NCI-H2227 treated with DMSO at 0.1 percent for 48 hours (cell line): ENCODE measurements at regions not wholly inside any gene's neighbourhood (a gene's known extent, or its start where the extent isn't known, plus 50 kb on each side); places are given as distances from the start of the nearest gene placed in this dataset.
A peak's percentile ranks its signal among the peaks of the same experiment; 100 is the strongest.
"Not testable (repeated sequence)": the region's sequence is repeated elsewhere in the genome, so short reads cannot be mapped to it uniquely, and the experiment has no call there.

Experiments
- DNase-seq: peaks from one replicate; lab custom pipeline; 2025; lab: John Stamatoyannopoulos, UW

DNA sequence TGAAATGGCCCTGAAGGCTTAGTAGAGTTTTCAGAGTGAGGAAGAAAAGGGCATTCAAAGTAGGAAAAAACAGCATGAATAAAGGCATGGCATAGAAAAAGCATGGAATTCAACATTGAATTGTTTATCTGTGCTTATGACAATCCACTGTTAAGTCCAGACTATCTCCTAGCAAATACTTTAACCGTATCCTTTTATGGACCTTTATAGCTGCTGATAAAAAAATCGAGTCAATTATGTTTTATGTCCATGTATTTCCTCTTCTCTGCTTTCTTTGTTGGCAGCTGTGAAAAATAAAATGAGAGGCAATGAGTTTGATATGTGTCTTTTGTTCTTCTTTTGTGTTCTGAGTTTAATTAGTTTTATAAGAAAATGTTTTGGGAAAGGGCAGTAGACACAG, 70.4 kb downstream of the TDRD15 start:
- DNase-seq, result no peak

DNA sequence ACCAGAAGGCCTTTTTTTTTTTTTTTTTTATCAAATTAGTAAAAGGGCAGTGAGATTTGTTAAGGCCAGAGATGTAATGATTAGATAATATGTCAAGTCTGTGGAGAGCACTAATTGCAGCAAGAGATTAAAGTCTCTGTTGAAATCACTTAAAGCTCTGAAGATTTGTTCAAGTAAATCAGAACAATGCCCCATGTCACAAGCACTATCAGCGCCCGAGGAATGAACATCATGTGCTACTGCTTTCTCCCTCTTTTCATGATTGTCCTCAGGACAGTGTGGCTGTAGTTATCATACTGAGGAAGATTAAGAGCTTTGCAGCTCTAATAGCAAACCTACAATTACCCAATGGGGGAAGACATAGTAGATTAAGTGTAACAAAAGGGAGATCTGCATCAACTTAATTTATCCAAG, 71.1 kb downstream of the TDRD15 start:
- no peak for DNase-seq

DNA sequence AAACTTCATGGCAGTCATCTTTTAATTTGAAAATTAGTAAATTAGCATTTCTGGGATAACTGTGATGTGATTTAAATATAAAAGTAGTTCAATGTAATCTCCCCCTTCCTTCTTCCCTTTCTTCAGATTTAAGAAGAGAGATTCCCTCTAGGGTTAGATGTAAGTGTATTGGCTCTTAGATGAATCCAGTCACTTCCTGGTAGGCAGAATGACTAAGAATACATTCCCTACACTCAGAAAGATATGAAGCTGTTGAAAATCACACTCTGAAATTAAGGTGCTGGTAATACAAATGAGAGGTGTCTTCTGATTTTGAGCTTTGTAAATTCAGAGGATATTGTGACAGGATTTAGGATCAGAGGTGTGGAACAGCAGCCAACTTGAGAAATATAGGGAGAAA, 71.6 kb downstream of the TDRD15 start:
- no peak for DNase-seq

DNA sequence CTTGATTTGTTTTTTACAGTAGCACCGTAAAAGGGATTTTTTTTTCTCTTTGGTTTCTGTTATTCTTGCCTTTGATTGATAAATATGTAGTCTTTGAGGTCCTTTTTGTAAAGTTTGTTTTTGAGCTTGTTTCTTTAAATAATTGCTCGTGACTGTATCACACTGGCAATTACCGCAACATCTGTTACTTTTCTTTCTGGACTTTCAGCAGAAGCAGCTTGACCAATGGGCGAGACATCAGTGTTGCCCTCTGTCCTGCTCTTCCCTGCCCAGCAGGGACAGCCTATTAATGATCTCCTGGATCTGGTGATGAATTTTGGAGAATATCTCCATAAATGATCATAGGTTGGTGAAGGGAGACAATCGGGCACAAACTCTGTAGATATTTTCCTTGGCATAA, 74.9 kb downstream of the TDRD15 start:
- no peak for DNase-seq

DNA sequence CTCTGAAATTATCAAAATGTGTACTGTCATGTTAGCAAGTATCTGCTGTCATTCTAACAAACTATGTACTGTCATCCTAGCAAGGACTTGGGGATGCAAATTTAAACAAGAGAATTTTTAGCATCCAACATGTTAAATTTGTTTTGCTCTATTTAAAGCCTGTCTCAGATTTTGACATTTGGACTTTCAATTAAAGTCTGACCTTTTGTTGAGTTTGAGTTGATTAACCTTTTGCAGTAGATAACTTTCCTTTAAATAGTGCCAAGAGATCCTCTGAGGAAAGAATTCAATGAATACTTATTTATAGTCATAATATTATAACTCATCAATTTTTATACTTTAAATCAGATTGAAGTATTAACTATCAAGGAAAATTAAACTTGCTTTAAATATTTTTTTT, 80.2 kb downstream of the TDRD15 start:
- no peak for DNase-seq

DNA sequence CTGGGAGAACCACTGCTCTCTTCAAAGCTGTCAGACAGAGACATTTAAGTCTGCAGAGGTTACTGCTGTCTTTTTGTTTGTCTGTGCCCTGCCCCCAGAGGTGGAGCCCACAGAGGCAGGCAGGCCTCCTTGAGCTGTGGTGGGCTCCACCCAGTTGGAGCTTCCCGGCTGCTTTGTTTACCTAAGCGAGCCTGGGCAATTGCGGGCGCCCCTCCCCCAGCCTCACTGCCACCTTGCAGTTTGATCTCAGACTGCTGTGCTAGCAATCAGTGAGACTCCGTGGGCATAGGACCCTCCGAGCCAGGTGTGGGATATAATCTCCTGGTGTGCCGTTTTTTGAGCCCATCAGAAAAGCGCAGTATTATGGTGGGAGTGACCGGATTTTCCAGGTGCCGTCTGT, 90.3 kb downstream of the TDRD15 start:
- DNase-seq, result not testable (repeated sequence)

DNA sequence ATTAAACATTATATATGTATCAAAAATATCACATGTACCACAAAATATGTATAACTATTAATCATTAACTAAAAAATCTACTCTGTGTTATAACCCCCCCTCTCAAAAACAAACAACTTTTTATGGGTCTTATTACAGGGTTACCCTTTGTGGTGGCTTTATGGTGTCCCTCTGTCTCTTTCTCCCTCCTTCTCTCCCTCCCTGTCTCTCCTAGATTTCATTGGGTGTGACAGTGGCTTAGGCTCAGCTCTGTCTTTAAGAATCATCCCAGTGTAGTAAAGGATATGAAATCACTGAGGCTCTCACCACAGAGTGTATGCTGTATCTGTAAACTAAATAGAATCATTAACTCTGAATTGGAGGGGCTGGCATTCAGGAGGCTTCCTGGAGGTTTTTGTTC, 93.7 kb downstream of the TDRD15 start:
- no peak for DNase-seq

DNA sequence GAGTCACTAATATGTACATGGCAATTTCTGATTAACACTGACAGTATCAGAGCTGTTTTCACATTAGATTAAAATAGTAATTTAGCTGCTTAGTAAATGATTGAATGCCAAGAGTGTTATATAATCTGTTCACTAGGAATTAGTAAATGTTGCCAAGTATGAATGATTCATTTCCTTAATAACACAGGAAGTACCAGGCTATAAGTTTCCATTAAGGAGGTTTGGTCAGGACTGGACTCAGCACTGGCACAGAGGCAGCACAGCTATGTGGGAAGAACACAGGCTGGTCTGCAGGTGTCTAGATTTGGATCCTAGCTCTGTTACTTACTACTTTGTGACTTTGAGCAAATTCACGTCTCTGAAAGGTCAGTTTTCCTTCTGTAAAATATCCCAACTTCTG, 97.2 kb downstream of the TDRD15 start:
- DNase-seq, result no peak

DNA sequence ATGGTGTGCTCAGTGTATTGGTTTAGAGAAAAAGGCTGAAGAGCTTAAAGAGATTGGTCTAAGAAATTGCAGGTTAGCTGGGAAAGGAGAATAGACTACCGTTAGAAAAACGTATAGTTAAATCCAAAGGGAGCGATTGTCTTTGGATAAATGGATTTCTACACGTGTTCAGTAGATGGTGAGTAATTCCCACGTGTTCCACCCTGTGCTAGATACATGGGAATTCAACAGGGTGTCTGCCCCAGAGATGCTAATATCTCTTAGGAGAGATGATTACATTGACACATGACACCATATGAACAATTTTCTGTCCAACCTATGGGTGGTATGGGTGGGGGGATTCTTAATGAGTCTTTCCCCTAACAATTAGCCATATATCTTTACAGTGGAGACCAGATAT, 99.8 kb downstream of the TDRD15 start:
- DNase-seq, result no peak

DNA sequence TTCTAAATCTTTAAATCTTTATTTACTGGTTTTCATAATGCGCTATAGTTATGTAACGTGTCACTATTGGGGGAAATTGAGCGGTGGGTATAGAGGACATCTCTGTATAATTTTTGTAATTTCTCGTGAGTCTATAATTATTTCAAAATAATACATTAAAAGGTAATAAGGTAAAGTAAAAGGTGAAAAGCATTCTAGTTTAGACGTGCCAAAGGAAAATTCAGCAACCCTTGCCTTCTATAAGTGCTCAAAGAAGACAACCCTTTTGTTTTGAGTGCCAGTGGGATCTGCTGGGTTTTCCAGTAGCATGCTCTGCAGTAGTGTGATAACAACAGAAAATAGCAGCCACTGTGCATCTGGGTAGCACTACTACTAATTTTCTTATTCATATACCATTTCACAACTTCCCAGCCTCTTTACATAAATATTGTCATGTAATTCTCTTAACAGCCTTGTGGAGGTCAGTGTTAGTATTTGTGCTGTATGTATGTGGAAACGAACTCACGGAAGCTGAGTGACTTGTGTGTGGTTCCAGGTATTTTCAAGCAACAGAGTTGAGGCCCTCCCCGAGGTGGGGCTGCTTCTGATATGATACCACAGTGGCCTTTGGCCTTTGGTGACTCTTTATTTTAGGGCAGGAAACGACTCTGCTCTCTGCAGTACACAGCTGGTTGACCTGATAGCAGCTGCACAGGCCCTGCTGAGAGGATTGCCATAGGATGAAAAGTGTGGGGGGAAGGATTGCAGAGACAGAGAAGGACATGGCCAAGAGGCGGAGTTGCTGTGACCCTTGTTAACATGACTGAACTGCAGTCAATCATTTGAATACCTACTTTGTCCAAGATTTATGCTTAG, 104.5 kb downstream of the TDRD15 start:
- no peak for DNase-seq

DNA sequence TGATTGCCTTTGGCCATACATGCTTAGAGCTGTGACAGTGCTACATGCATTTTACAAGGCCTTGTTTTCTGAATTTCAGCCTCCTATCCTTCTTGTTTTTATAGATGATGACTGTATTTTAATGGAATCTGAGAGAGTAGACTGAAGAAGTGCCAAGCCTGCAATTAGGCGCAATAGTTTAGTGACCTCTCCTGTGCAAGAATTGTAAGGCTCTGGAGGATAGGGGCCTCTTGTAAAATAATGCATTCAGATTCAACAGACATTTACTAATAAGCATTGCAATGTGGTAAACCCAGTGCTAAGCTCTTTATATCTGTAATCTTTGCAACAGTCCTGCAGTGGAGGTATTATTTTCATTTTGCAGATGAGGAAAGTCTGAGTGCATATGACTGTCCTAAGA, 105.5 kb downstream of the TDRD15 start:
- peak; percentile 57 for DNase-seq

DNA sequence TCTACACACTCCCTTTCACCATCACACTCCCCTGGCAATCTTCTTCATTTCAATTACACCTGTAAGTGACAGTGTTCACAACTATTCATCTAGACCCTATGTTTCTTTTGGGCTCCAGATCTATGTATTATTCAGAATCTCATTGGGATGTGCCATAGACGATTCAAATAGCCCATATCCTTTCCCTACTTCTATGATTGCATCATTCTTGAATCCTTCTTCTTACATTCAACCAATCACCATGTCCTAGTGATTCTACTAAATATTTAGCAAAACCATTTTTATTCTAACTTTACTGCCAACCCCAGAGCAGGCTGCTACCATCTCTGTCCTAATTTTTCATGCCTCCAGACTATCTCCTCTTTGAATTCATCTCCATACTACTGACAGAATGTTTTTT, 106.4 kb downstream of the TDRD15 start:
- DNase-seq, result no peak

DNA sequence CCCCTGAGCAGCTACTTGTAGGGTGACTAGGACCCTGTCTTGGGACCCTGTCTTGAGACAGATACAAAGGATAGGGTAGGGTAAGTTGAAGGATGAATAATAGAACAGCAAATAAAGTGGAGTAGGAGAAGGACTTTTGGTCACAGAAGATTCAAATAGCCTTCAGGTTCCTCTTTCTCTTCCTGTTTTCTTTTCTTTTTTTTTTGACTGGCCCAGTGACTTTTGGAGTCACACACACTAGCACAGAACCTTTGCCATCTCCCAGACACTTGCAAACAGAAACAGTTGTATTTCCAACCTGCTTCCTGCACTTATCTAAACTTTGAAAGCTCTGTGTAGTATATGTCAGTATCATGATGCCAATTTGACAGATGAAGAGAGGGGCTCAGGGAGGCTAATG, 108.2 kb downstream of the TDRD15 start:
- no peak for DNase-seq

DNA sequence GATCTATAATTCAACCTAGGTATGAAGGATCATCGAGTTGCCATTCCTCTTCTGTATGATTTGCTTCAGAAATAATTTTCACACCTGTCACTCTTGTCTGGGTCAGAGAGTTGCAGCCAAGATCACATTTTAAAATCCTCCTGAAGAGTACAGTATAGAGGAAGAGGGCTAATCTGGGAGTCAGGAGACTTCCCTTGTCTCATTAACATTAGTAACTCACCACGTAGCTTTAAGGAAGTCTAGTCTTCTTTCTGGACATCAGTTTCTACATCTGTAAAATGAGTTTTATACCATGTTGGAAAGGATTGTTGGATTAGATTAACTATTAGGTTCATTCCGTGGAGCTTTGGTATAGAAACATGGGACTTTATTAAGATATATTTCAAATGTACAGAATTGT, 109.4 kb downstream of the TDRD15 start:
- DNase-seq, result no peak

DNA sequence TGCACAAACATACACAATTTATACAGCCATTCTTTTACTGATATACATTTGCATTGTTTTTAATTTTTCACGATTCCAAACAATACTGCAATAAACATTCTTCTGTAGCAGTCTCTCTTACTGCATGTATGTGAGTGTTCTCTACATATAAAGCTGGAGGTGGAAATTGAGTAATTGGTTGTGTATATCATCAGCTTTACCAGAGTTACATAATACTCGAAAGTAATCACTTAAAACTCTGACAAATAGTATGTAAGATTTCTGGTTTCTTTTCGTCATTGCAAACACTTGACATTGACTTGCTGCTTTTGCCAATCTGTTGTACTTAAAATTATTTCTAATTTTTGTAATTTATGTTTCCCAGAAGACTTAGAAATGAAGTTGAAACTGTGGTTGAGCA, 110.2 kb downstream of the TDRD15 start:
- DNase-seq, result no peak

DNA sequence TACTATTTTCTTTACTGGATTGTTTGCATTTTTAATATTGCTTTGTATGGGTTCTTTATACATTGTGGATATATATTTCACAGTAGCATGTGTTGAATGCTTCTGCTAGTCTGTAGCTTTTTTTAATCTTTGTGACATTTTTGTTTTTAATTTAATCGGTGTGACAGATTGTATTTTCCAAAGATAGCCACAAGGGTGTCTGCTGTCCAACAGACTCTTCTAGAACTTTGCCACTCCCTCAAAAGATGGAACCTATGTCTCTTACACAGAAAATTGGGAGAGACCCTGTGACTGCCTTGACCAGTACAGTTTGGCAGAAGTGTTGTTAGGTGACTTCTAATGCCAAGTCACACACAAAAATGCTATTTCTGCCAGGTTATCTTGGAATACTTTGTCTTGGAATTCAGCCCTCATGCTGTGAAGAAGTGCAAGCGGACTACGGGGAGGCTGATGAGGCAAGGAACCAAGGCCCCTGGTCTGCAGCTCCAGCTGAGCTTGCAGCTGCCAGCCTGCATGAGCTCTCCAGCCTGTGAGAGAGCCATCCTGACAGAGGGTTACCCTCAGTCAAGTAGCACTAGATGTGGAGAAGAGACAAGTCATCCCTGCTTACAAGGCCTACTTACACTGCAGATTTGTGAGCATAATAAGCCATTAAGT, 110.8 kb downstream of the TDRD15 start:
- no peak for DNase-seq

DNA sequence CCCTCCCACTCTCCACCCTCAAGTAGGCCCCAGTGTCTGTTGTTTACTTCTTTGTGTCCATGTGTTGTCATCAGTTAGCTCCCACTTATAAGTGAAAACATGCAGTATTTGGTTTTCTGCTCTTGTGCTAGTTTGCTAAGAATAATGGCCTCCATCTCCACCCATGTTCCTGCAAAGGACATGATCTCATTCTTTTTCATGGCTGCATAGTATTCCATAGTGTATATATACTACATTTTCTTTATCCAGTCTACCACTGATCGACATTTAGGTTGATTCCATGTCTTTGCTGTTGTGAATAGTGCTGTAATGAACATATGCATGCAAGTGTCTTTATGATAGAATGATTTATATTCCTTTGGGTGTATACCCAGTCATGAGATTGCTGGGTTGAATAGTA, 116.0 kb downstream of the TDRD15 start:
- not testable (repeated sequence) for DNase-seq

DNA sequence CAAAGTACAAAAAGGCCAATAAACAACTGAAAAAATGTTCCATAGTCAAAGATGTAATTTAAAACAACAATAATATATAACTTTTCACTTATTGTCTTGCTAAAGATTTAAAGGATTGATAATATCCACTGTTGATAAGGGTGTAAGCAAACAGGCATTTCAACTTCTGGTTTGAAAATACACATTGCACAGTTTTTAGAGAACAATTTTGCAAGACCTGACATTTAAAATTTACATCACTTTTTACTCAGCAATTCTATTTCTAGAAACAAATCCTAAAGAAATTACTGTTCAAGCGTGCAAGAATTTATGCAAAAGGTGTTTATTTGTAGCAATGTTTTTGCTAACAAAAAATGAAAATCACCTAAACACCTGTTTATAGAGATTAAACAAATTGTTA, 120.4 kb downstream of the TDRD15 start:
- DNase-seq, result no peak

DNA sequence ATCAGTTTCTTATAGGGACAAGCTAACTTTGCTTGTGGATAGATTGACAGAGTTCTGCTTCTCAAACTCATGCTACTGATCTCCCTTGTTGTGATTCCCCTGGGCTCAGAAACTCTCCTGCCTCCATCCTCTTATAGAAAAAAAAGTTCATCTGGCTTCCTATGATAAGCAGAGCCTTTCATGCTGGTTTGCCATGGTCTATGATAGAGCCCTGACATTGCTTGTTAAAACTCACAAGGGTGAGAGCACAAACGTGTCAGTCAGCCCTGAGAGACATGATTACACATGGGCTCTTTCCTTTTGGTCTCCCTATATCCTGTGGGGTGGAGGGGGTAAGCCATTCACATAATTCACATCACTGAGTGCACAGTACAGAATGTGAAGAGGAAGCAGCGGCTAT, 121.8 kb downstream of the TDRD15 start:
- no peak for DNase-seq

DNA sequence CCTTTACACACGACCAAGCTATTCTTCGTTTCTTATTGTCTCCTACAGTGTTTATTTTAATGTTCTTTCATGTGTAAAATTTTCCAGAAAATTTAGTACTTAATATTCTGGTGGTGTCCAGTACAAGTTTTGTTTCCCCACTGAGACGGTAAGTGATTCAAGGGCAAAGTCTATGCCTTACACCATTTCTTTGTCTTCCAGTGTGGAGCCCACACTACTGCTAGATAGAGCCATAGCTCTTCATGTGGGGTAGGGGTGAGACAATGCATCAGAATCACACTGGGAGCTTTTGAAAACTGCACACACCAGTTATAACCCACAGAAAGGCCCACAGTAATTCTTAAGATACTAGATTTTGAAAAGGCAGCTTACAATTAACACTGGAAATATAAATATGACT, 125.6 kb downstream of the TDRD15 start:
- DNase-seq, result no peak

DNA sequence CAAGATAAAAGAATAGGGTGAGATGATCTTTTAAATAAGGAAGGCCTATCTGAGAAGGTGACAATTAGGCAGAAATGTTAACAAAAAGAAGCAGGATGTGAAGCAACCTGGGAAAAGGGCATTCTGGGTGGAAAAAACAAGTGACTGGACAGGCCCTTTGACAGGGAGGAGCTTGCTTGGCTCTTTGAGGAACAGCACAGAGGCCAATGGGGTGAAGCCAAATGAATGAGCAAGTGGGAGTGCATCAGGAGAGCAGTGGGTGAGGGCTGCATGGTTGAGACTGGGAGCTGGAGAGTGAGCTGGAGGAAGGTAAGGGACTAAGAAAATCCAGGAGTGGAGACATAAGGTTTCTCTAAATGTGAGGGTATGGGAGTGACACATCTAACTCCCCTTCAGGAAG, 126.9 kb downstream of the TDRD15 start:
- no peak for DNase-seq

DNA sequence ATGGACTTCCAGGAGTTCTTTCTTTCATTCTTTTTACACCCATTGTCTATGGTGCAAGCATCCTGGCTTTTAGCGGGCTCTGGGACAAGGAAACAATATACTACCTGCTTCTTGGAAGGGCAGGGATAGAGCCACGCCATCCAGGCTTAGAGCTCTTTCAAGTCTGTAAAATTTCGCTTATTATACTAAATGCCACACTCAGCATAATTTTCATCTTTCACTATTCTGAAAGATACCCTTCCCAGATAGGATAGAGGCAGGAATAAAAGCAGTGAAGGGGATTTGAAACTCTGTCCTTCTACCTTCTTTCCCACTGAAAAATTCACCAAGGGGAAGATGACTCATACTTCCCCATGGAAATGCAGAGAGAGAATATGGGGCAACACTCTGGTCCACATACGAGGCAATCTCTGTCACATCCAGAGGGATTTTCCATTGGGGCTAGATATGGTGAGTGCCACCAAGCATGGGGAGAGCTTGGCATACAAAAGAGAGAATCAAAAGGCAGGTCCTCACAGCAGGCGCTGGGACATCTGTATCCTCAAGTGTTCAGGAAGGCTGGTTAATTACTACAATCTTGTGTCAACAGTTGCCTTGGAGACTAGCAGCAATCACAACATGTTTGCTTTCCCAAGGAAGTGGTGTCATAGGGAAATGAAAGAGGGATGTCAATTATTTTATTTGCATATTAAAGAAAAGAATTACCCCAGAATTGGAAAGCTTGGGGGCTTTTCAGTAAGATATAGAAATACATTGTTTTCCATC, 127.6 kb downstream of the TDRD15 start:
- DNase-seq, result peak; percentile 17
